ENCODE measurements at regions not wholly inside any gene's neighbourhood (a gene's known extent, or its start where the extent isn't known, plus 50 kb on each side); places are given as distances from the start of the nearest gene placed in this dataset.

- Mint-ChIP-seq H3K36me3 (no peaks in the 10 kb centered on the region), H3K4me1 (no peaks in the 10 kb centered on the region), H3K27ac (no peak overlapping the region), H3K4me3 (no peak overlapping the region), H3K9me3 (peaks cover 10% of the 10 kb centered on the region)
- ATAC-seq (no peak), DNase-seq (ENCODE audit: low spot score in 2 of 2) (no peak)
Observed at GRCh38 chr9:106625259-106625789, 237.6 kb upstream of the ZNF462 start.

- no peak overlapping the region for H3K4me3 Mint-ChIP-seq
- DNase-seq (ENCODE audit: low spot score in 2 of 2) (no peak), ATAC-seq (no peak)
- H3K4me1 Mint-ChIP-seq = no peaks in the 10 kb centered on the region
- H3K27ac Mint-ChIP-seq = no peak overlapping the region
- H3K9me3 Mint-ChIP-seq = peaks cover 14% of the 10 kb centered on the region
- H3K36me3 Mint-ChIP-seq = no peaks in the 10 kb centered on the region
Observed at GRCh38 chr9:106626936-106627335, 236.0 kb upstream of the ZNF462 start.

GRCh38 chr9:106632621-106633020 is 230.3 kb upstream of the ZNF462 start:
- Mint-ChIP-seq H3K27ac (no peak overlapping the region), H3K4me3 (no peak overlapping the region), H3K4me1 (no peaks in the 10 kb centered on the region), H3K9me3 (peaks cover 21% of the 10 kb centered on the region), H3K36me3 (no peaks in the 10 kb centered on the region)
- ATAC-seq (no peak), DNase-seq (ENCODE audit: low spot score in 2 of 2) (no peak)

GRCh38 chr9:106634183-106634582 is 228.8 kb upstream of the ZNF462 start:
- no peak overlapping the region for H3K4me3 Mint-ChIP-seq
- H3K36me3 Mint-ChIP-seq = no peaks in the 10 kb centered on the region
- no peaks in the 10 kb centered on the region for H3K4me1 Mint-ChIP-seq
- H3K27ac Mint-ChIP-seq = no peak overlapping the region
- DNase-seq (ENCODE audit: low spot score in 2 of 2) (no peak), ATAC-seq (no peak)
- H3K9me3 Mint-ChIP-seq = peaks cover 25% of the 10 kb centered on the region

GRCh38 chr9:106634641-106635040 is 228.3 kb upstream of the ZNF462 start:
- Mint-ChIP-seq H3K9me3 (peaks cover 21% of the 10 kb centered on the region), H3K27ac (no peak overlapping the region), H3K4me3 (no peak overlapping the region), H3K4me1 (no peaks in the 10 kb centered on the region), H3K36me3 (no peaks in the 10 kb centered on the region)
- ATAC-seq (no peak), DNase-seq (ENCODE audit: low spot score in 2 of 2) (no peak)

GRCh38 chr9:106637486-106637885 is 225.5 kb upstream of the ZNF462 start:
- Mint-ChIP-seq H3K4me1 (no peaks in the 10 kb centered on the region), H3K4me3 (no peak overlapping the region), H3K36me3 (no peaks in the 10 kb centered on the region), H3K27ac (no peak overlapping the region), H3K9me3 (peaks cover 20% of the 10 kb centered on the region)
- DNase-seq (ENCODE audit: low spot score in 2 of 2) = no peak
- no peak for ATAC-seq

- no peak for ATAC-seq
- DNase-seq (ENCODE audit: low spot score in 2 of 2) = no peak
- H3K4me3 Mint-ChIP-seq = no peak overlapping the region
- H3K27ac Mint-ChIP-seq = no peak overlapping the region
- peaks cover 18% of the 10 kb centered on the region for H3K9me3 Mint-ChIP-seq
- H3K4me1 Mint-ChIP-seq = no peaks in the 10 kb centered on the region
- H3K36me3 Mint-ChIP-seq = no peaks in the 10 kb centered on the region
Observed at GRCh38 chr9:106639873-106640568, 222.9 kb upstream of the ZNF462 start.

GRCh38 chr9:106643211-106643930 is 219.6 kb upstream of the ZNF462 start:
- no peaks in the 10 kb centered on the region for H3K4me1 Mint-ChIP-seq
- H3K4me3 Mint-ChIP-seq = no peak overlapping the region
- ATAC-seq (no peak), DNase-seq (ENCODE audit: low spot score in 2 of 2) (no peak)
- H3K27ac Mint-ChIP-seq = no peak overlapping the region
- peaks cover 17% of the 10 kb centered on the region for H3K9me3 Mint-ChIP-seq
- no peaks in the 10 kb centered on the region for H3K36me3 Mint-ChIP-seq

GRCh38 chr9:106644661-106645060 is 218.3 kb upstream of the ZNF462 start:
- no peaks in the 10 kb centered on the region for H3K36me3 Mint-ChIP-seq
- ATAC-seq (no peak), DNase-seq (ENCODE audit: low spot score in 2 of 2) (no peak)
- no peaks in the 10 kb centered on the region for H3K4me1 Mint-ChIP-seq
- peaks cover 14% of the 10 kb centered on the region for H3K9me3 Mint-ChIP-seq
- no peak overlapping the region for H3K27ac Mint-ChIP-seq
- H3K4me3 Mint-ChIP-seq = no peak overlapping the region

GRCh38 chr9:106648799-106649198 is 214.2 kb upstream of the ZNF462 start:
- peaks cover 14% of the 10 kb centered on the region for H3K9me3 Mint-ChIP-seq
- H3K36me3 Mint-ChIP-seq = no peaks in the 10 kb centered on the region
- H3K4me1 Mint-ChIP-seq = no peaks in the 10 kb centered on the region
- DNase-seq (ENCODE audit: low spot score in 2 of 2) = no peak
- no peak overlapping the region for H3K27ac Mint-ChIP-seq
- no peak overlapping the region for H3K4me3 Mint-ChIP-seq
- no peak for ATAC-seq

GRCh38 chr9:106649664-106650063 is 213.3 kb upstream of the ZNF462 start:
- H3K9me3 Mint-ChIP-seq = peaks cover 19% of the 10 kb centered on the region
- DNase-seq (ENCODE audit: low spot score in 2 of 2) (no peak), ATAC-seq (no peak)
- H3K36me3 Mint-ChIP-seq = no peaks in the 10 kb centered on the region
- no peak overlapping the region for H3K4me3 Mint-ChIP-seq
- no peak overlapping the region for H3K27ac Mint-ChIP-seq
- H3K4me1 Mint-ChIP-seq = no peaks in the 10 kb centered on the region

- no peaks in the 10 kb centered on the region for H3K4me1 Mint-ChIP-seq
- no peak for ATAC-seq
Observed at GRCh38 chr9:106653213-106653612, 209.8 kb upstream of the ZNF462 start.

GRCh38 chr9:106655966-106656365 is 207.0 kb upstream of the ZNF462 start:
- Mint-ChIP-seq H3K9me3 (peaks cover 16% of the 10 kb centered on the region), H3K27ac (no peak overlapping the region), H3K4me1 (no peaks in the 10 kb centered on the region), H3K4me3 (no peak overlapping the region), H3K36me3 (no peaks in the 10 kb centered on the region)
- DNase-seq (ENCODE audit: low spot score in 2 of 2) (no peak), ATAC-seq (no peak)

More at GRCh38 chr9:106653213-106653612, 209.8 kb upstream of the ZNF462 start:
- H3K9me3 Mint-ChIP-seq = peaks cover 12% of the 10 kb centered on the region
- H3K4me3 Mint-ChIP-seq = no peak overlapping the region
- DNase-seq (ENCODE audit: low spot score in 2 of 2) = no peak
- no peaks in the 10 kb centered on the region for H3K36me3 Mint-ChIP-seq
- no peak overlapping the region for H3K27ac Mint-ChIP-seq

GRCh38 chr9:106657926-106658325 is 205.0 kb upstream of the ZNF462 start:
- DNase-seq (ENCODE audit: low spot score in 2 of 2) (no peak), ATAC-seq (no peak)
- H3K36me3 Mint-ChIP-seq = no peaks in the 10 kb centered on the region
- no peak overlapping the region for H3K4me3 Mint-ChIP-seq
- no peak overlapping the region for H3K27ac Mint-ChIP-seq
- peaks cover 16% of the 10 kb centered on the region for H3K9me3 Mint-ChIP-seq
- H3K4me1 Mint-ChIP-seq = no peaks in the 10 kb centered on the region

- Mint-ChIP-seq H3K4me3 (no peak overlapping the region), H3K4me1 (no peaks in the 10 kb centered on the region), H3K36me3 (no peaks in the 10 kb centered on the region), H3K9me3 (peaks cover 12% of the 10 kb centered on the region), H3K27ac (no peak overlapping the region)
- ATAC-seq (no peak), DNase-seq (ENCODE audit: low spot score in 2 of 2) (no peak)
Observed at GRCh38 chr9:106668534-106668933, 194.4 kb upstream of the ZNF462 start.

- Mint-ChIP-seq H3K9me3 (peaks cover 12% of the 10 kb centered on the region), H3K4me3 (no peak overlapping the region), H3K4me1 (no peaks in the 10 kb centered on the region), H3K36me3 (no peaks in the 10 kb centered on the region), H3K27ac (no peak overlapping the region)
- ATAC-seq = no peak
- no peak for DNase-seq (ENCODE audit: low spot score in 2 of 2)
Observed at GRCh38 chr9:106669835-106670234, 193.1 kb upstream of the ZNF462 start.

Data from stimulated activated effector memory CD8-positive, alpha-beta T cell treated with anti-CD3 and anti-CD28 coated beads, Interleukin-12 subunit alpha, Interleukin-12 subunit beta, amount 100 ng/mL, for 72 hours (primary cell).